ENCODE measurements at regions not wholly inside any gene's neighbourhood (a gene's known extent, or its start where the extent isn't known, plus 50 kb on each side); places are given as distances from the start of the nearest gene placed in this dataset.

DNA sequence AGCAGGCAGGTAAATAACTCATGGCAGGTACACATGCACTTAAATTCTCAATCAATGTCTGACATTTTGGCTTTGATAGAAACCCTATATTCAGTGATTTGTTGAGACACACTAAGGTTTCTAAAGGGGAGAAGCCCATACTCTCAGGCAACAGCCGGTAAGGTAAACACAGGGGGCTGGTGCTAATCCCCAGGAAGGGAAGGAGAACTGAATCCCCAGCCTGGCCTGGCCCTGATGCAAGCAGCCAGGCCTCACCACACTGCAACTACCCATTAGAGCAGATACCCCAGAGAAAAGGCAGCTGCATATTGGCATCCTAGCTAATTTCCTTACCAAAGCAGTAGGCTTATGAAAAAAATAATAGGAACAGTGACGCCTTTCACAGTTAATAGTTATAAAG lies 116.5 kb upstream of the LRRC7 start:
- no peak for TF ChIP-seq FOXS1 (CRISPR knock-in tag; IDR thresholded peaks at IDR 0.05)
- TF ChIP-seq PHF8 (IDR thresholded peaks at IDR 0.05; ENCODE audit: borderline replicate concordance, low read depth) = no peak
- no peak for TF ChIP-seq HOXB5 (CRISPR knock-in tag; IDR thresholded peaks at IDR 0.05)
- no peak for TF ChIP-seq TP53 (CRISPR knock-in tag; IDR thresholded peaks at IDR 0.05)
- TF ChIP-seq RARB (CRISPR knock-in tag; IDR thresholded peaks at IDR 0.05) = no peak
- no peak for TF ChIP-seq ZSCAN20 (CRISPR knock-in tag; IDR thresholded peaks at IDR 0.05)
- no peak for TF ChIP-seq TFCP2L1 (CRISPR knock-in tag; IDR thresholded peaks at IDR 0.05)
- TF ChIP-seq MAFK (IDR thresholded peaks at IDR 0.05; ENCODE audit: partially characterized antibody) = no peak
- no peak for TF ChIP-seq RCOR1 (IDR thresholded peaks at IDR 0.05; ENCODE audit: low read depth, low read length)
- no peak for TF ChIP-seq NR3C1 (IDR thresholded peaks at IDR 0.05)
- TF ChIP-seq NPAS2 (CRISPR knock-in tag; IDR thresholded peaks at IDR 0.05; ENCODE audit: borderline replicate concordance) = no peak
- no peak for TF ChIP-seq SREBF2 (IDR thresholded peaks at IDR 0.05)
- TF ChIP-seq, protein P1, sequence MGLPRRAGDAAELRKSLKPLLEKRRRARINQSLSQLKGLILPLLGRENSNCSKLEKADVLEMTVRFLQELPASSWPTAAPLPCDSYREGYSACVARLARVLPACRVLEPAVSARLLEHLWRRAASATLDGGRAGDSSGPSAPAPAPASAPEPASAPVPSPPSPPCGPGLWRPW (IDR thresholded peaks at IDR 0.05) = no peak
- TF ChIP-seq CHD4 (IDR thresholded peaks at IDR 0.05; ENCODE audit: borderline replicate concordance) = no peak
- TF ChIP-seq KDM5A (IDR thresholded peaks at IDR 0.05) = no peak
- no peak for TF ChIP-seq EP300 (IDR thresholded peaks at IDR 0.05)
- Histone ChIP-seq H3K27ac (no peak overlapping the region), H3K9me3 (no peaks in the 10 kb centered on the region), H3K4me3 (no peak overlapping the region), H3K4me1 (no peaks in the 10 kb centered on the region), H3K4me2 (no peak overlapping the region)
- 11% methylated on average over 2 of the region's 2 CpGs for WGBS (ENCODE audit: missing lambda C conversion rate)
- CTCF ChIA-PET = no interaction called here
- POLR2A ChIA-PET = no interaction called here
- DNase-seq (ENCODE audit: low read depth in 1 of 2, low spot score in 1 of 2) = no peak
- FAIRE-seq = no peak
- no peak for ATAC-seq

DNA sequence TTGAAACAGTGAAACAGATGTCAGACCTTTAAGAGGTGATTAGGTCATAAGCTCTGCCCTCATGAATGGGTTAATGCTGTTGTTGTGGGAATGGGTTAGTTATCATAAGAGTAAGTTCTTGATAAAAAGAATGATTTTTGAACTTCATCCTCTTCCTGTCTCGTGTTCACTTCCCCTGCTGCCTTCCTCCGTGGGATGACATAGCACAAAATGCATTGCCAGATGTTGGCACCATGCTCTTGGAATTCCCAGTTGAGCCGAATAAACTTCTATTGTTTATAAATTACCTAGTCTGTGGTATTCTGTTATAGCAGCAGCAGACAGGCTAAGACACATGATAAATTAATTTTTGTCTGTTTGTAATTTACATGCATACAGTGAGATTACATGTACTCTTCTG lies 112.0 kb upstream of the LRRC7 start:
- Histone ChIP-seq H3K9me3 (no peaks in the 10 kb centered on the region), H3K4me1 (no peaks in the 10 kb centered on the region), H3K27ac (no peak overlapping the region), H3K4me2 (no peak overlapping the region), H3K4me3 (no peak overlapping the region)
- WGBS (ENCODE audit: missing lambda C conversion rate) = 3% methylated on average over 3 of the region's 3 CpGs
- ChIA-PET POLR2A (no interaction called here), CTCF (no interaction called here)
- ATAC-seq (no peak), DNase-seq (ENCODE audit: low read depth in 1 of 2, low spot score in 1 of 2) (no peak), FAIRE-seq (no peak)
- TF ChIP-seq RFX5 (IDR thresholded peaks at IDR 0.05) = no peak
- TF ChIP-seq, protein P2, sequence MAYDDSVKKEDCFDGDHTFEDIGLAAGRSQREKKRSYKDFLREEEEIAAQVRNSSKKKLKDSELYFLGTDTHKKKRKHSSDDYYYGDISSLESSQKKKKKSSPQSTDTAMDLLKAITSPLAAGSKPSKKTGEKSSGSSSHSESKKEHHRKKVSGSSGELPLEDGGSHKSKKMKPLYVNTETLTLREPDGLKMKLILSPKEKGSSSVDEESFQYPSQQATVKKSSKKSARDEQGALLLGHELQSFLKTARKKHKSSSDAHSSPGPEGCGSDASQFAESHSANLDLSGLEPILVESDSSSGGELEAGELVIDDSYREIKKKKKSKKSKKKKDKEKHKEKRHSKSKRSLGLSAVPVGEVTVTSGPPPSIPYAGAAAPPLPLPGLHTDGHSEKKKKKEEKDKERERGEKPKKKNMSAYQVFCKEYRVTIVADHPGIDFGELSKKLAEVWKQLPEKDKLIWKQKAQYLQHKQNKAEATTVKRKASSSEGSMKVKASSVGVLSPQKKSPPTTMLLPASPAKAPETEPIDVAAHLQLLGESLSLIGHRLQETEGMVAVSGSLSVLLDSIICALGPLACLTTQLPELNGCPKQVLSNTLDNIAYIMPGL (CRISPR knock-in tag; IDR thresholded peaks at IDR 0.05; ENCODE audit: borderline replicate concordance) = no peak
- no peak for TF ChIP-seq SMC3 (IDR thresholded peaks at IDR 0.05)
- TF ChIP-seq RNF2 (IDR thresholded peaks at IDR 0.05; ENCODE audit: borderline replicate concordance, low read depth) = no peak
- no peak for TF ChIP-seq HDAC2 (IDR thresholded peaks at IDR 0.05)
- TF ChIP-seq HOXB13 (CRISPR knock-in tag; IDR thresholded peaks at IDR 0.05; ENCODE audit: low read depth) = no peak
- TF ChIP-seq, protein P3, sequence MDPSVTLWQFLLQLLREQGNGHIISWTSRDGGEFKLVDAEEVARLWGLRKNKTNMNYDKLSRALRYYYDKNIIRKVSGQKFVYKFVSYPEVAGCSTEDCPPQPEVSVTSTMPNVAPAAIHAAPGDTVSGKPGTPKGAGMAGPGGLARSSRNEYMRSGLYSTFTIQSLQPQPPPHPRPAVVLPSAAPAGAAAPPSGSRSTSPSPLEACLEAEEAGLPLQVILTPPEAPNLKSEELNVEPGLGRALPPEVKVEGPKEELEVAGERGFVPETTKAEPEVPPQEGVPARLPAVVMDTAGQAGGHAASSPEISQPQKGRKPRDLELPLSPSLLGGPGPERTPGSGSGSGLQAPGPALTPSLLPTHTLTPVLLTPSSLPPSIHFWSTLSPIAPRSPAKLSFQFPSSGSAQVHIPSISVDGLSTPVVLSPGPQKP (IDR thresholded peaks at IDR 0.05; ENCODE audit: low read depth, low read length) = no peak
- no peak for TF ChIP-seq TFCP2L1 (CRISPR knock-in tag; IDR thresholded peaks at IDR 0.05)
- TF ChIP-seq ZC3H11A (IDR thresholded peaks at IDR 0.05) = no peak
- no peak for TF ChIP-seq ZFP36 (IDR thresholded peaks at IDR 0.05; ENCODE audit: borderline replicate concordance, partially characterized antibody)
- no peak for TF ChIP-seq EHMT2 (IDR thresholded peaks at IDR 0.05; ENCODE audit: low read depth)
- no peak for TF ChIP-seq KDM5A (IDR thresholded peaks at IDR 0.05)
- TF ChIP-seq KDM1A (IDR thresholded peaks at IDR 0.05; ENCODE audit: low read depth) = no peak
- TF ChIP-seq JUN (IDR thresholded peaks at IDR 0.05) = no peak
- TF ChIP-seq, protein P4, sequence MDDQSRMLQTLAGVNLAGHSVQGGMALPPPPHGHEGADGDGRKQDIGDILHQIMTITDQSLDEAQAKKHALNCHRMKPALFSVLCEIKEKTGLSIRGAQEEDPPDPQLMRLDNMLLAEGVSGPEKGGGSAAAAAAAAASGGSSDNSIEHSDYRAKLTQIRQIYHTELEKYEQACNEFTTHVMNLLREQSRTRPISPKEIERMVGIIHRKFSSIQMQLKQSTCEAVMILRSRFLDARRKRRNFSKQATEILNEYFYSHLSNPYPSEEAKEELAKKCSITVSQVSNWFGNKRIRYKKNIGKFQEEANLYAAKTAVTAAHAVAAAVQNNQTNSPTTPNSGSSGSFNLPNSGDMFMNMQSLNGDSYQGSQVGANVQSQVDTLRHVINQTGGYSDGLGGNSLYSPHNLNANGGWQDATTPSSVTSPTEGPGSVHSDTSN (IDR thresholded peaks at IDR 0.05) = no peak

Measured in A549 (cell line).